BJ (cell line): ENCODE measurements at regions not wholly inside any gene's neighbourhood (a gene's known extent, or its start where the extent isn't known, plus 50 kb on each side); places are given as distances from the start of the nearest gene placed in this dataset.
"Not testable (repeated sequence)": the region's sequence is repeated elsewhere in the genome, so short reads cannot be mapped to it uniquely, and the experiment has no call there.

Source experiments
- CTCF ChIA-PET: fragments of 350-600 bp; formaldehyde crosslinking; extraction: SDS; loops from one replicate; lab custom pipeline; 2021; ENCODE audit warnings: antibody characterized with exemption, inconsistent platforms; lab: Yijun Ruan, JAX
- POLR2A ChIA-PET: fragments of 300-600 bp; sonication (Branson Sonifier 250); formaldehyde crosslinking; extraction: SDS; loops from one replicate; lab custom pipeline; 2021; ENCODE audit warnings: antibody characterized with exemption; lab: Charles Lee
- DNase-seq: peaks from one replicate; pipeline ENCODE4 v3.0.0-alpha.2; 2011; ENCODE audit warnings: low read depth
- H3K27me3 ChIP-seq: 2 replicates; pipeline ENCODE4 v1.6.0; 2011; ENCODE audit warnings: low read length; ENCODE audit not compliant: control insufficient read depth, insufficient read depth
- H3K36me3 ChIP-seq: 2 replicates; pipeline ENCODE4 v1.5.1; 2011; ENCODE audit warnings: low read length; ENCODE audit not compliant: control insufficient read depth, insufficient read depth
- H3K4me3 ChIP-seq: 2 replicates; pipeline ENCODE4 v1.5.1; 2011; ENCODE audit warnings: low read depth, mild to moderate bottlenecking, control low read depth, low read length
- TF ChIP-seq, protein P1 (sequence below): IDR thresholded peaks from 2 replicates; pipeline ENCODE4 v1.5.1; 2011; ENCODE audit warnings: low read depth, mild to moderate bottlenecking, control low read depth, inconsistent platforms, low read length, moderate library complexity; ENCODE audit not compliant: insufficient read depth

GRCh38 chr5:164518067-164518740, 1012.8 kb downstream of the MAT2B start:
- DNase-seq: no peak
- TF ChIP-seq, protein P1, sequence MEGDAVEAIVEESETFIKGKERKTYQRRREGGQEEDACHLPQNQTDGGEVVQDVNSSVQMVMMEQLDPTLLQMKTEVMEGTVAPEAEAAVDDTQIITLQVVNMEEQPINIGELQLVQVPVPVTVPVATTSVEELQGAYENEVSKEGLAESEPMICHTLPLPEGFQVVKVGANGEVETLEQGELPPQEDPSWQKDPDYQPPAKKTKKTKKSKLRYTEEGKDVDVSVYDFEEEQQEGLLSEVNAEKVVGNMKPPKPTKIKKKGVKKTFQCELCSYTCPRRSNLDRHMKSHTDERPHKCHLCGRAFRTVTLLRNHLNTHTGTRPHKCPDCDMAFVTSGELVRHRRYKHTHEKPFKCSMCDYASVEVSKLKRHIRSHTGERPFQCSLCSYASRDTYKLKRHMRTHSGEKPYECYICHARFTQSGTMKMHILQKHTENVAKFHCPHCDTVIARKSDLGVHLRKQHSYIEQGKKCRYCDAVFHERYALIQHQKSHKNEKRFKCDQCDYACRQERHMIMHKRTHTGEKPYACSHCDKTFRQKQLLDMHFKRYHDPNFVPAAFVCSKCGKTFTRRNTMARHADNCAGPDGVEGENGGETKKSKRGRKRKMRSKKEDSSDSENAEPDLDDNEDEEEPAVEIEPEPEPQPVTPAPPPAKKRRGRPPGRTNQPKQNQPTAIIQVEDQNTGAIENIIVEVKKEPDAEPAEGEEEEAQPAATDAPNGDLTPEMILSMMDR: no peak
- CTCF ChIA-PET: no interaction called here
- H3K4me3 ChIP-seq: no peak overlapping the region
- POLR2A ChIA-PET: no interaction called here
- no peaks in the 10 kb centered on the region for H3K36me3 ChIP-seq
- H3K27me3 ChIP-seq: no peaks in the 10 kb centered on the region

- DNase-seq: no peak
- CTCF ChIA-PET: interaction anchor here (0.6 kb wide), 1 partner anchor 14 kb away, joined by 3 read pairs; no protein-coding TSS in a partner anchor
- Histone ChIP-seq H3K4me3 (no peak overlapping the region), H3K27me3 (no peaks in the 10 kb centered on the region), H3K36me3 (no peaks in the 10 kb centered on the region)
- POLR2A ChIA-PET: no interaction called here
- TF ChIP-seq, protein P1: no peak
These were observed 1013.3 kb downstream of the MAT2B start for GRCh38 chr5:164518741-164519080.

- DNase-seq: no peak
- CTCF ChIA-PET: no interaction called here
- Histone ChIP-seq H3K36me3 (no peaks in the 10 kb centered on the region), H3K27me3 (no peaks in the 10 kb centered on the region), H3K4me3 (no peak overlapping the region)
- POLR2A ChIA-PET: no interaction called here
- TF ChIP-seq, protein P1: no peak
These were observed 1026.9 kb downstream of the MAT2B start for GRCh38 chr5:164532235-164532900.

DNA sequence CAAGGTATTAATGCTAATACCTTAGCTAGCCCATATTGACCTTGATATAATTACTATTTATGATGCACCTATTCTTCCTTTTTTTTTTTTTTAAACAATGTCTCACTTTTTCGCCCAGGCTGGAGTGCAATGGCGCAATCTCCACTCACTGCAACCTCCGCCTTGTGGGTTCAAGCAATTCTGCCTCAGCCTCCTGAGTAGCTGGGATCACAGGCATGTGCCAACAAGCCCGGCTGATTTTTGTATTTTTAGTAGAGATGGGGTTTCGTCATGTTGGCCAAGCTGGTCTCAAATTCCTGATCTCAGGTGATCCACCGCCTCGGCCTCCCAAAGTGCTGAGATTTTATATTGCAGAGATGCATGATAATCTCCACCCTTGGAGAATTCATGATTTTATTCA, 1028.0 kb downstream of the MAT2B start:
- POLR2A ChIA-PET, H3K4me3 ChIP-seq, DNase-seq, H3K36me3 ChIP-seq, H3K27me3 ChIP-seq, CTCF ChIA-PET: not testable (repeated sequence)

DNA sequence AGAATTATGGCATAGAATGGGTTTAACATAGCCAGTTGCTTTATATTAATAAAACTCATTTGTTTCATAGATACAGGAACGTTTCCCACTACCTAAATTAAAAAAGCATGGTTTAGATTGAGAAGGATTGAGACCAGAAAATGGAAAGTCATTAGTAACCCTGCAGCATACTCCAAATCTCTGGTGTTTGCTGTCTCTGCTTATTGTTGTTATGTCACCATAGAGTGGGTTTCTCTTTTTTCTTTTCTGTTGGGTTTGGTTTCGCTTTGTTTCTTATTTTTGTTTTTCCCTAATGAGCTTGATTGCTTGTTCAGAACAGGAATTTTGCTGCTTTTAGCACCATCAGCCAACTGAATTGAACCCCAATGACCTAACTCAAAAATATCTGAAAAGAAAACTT, 1034.8 kb downstream of the MAT2B start:
- POLR2A ChIA-PET: no interaction called here
- no peak for DNase-seq
- Histone ChIP-seq H3K36me3 (no peaks in the 10 kb centered on the region), H3K27me3 (no peaks in the 10 kb centered on the region), H3K4me3 (no peak overlapping the region)
- TF ChIP-seq, protein P1: no peak
- CTCF ChIA-PET: no interaction called here
